SK-N-SH (cell line): ENCODE measurements at regions not wholly inside any gene's neighbourhood (a gene's known extent, or its start where the extent isn't known, plus 50 kb on each side); places are given as distances from the start of the nearest gene placed in this dataset.
A peak's percentile ranks its signal among the peaks of the same experiment; 100 is the strongest.

Experiments
- CTCF ChIA-PET: fragments of 300-600, 350-600 bp; formaldehyde crosslinking; extraction: SDS; loops from one replicate; lab custom pipeline; 2021; lab: Yijun Ruan, JAX
- POLR2A ChIA-PET: fragments of 350-600 bp; sonication (Branson Sonifier 250); formaldehyde crosslinking; extraction: SDS; loops from one replicate; lab custom pipeline; 2020; ENCODE audit warnings: antibody characterized with exemption, inconsistent platforms; lab: Yijun Ruan, JAX
- DNase-seq: peaks from one replicate; pipeline ENCODE4 v3.0.0; 2012
- H2AFZ ChIP-seq: fragments of 200-600 bp; sonication (generic); 2 replicates; pipeline ENCODE4 v1.8.1; 2016; ENCODE audit warnings: antibody characterized with exemption, mild to moderate bottlenecking, low read depth
- H3F3A ChIP-seq: fragments of 200-600 bp; sonication (generic); replicated peaks from 2 replicates; pipeline ENCODE3; 2016; ENCODE audit warnings: antibody characterized with exemption, mild to moderate bottlenecking; ENCODE audit not compliant: insufficient read depth
- H3K27ac ChIP-seq, 2 experiments: fragments of 200-500 bp in 1 of 2; fragments of 200-600 bp in 1 of 2; sonication (Bioruptor generic) in 1 of 2; sonication (generic), shearing (Covaris generic) in 1 of 2; 2 replicates each; pipeline versions ENCODE4 v1.5.1 to v1.6.1; 2014 to 2016; ENCODE audit warnings: low read depth in 2 of 2, inconsistent platforms in 1 of 2, low read length in 1 of 2, mild to moderate bottlenecking in 1 of 2, mixed read lengths in 1 of 2
- H3K27me3 ChIP-seq: fragments of 200-600 bp; sonication (generic), shearing (Covaris generic); 2 replicates; pipeline ENCODE4 v1.6.1; 2016; ENCODE audit warnings: mixed run types; ENCODE audit not compliant: insufficient read depth
- H3K36me3 ChIP-seq, 2 experiments: fragments of 200-500 bp in 1 of 2; fragments of 200-600 bp in 1 of 2; sonication (Bioruptor generic) in 1 of 2; sonication (generic) in 1 of 2; replicated peaks in 1 of 2; 2 replicates each; pipeline versions ENCODE3 to v1.5.1; 2014 to 2016; ENCODE audit warnings: low read length in 1 of 2, mild to moderate bottlenecking in 1 of 2; ENCODE audit not compliant: insufficient read depth in 2 of 2, control insufficient read depth in 1 of 2
- H3K4me1 ChIP-seq, 2 experiments: fragments of 200-500 bp in 1 of 2; fragments of 200-600 bp in 1 of 2; sonication (Bioruptor generic) in 1 of 2; sonication (generic), shearing (Covaris generic) in 1 of 2; 2 replicates each; pipeline versions ENCODE4 v1.5.1 to v1.6.1; 2014 to 2016; ENCODE audit warnings: low read depth in 1 of 2, low read length in 1 of 2, mixed run types in 1 of 2; ENCODE audit not compliant: insufficient read depth in 2 of 2, control insufficient read depth in 1 of 2
- H3K4me2 ChIP-seq: fragments of 200-600 bp; sonication (generic), shearing (Covaris generic); 2 replicates; pipeline ENCODE4 v1.6.1; 2017; ENCODE audit warnings: mixed run types
- H3K4me3 ChIP-seq, 2 experiments: fragments of 200-500 bp in 1 of 2; fragments of 200-600 bp in 1 of 2; sonication (Bioruptor generic) in 1 of 2; sonication (generic), shearing (Covaris generic) in 1 of 2; 2 replicates each; pipeline versions ENCODE4 v1.5.1 to v1.8.1; 2014 to 2016; ENCODE audit warnings: low read depth in 2 of 2, inconsistent platforms in 1 of 2, low read length in 1 of 2, mild to moderate bottlenecking in 1 of 2, mixed read lengths in 1 of 2, moderate library complexity in 1 of 2
- H3K79me2 ChIP-seq: fragments of 200-600 bp; sonication (generic); 2 replicates; pipeline ENCODE4 v1.8.1; 2017; ENCODE audit warnings: mild to moderate bottlenecking; ENCODE audit not compliant: insufficient read depth
- H3K9ac ChIP-seq: fragments of 200-600 bp; sonication (generic); 2 replicates; pipeline ENCODE4 v1.6.1; 2017; ENCODE audit warnings: mixed run types
- H3K9me2 ChIP-seq: fragments of 200-600 bp; sonication (generic); 2 replicates; pipeline ENCODE4 v1.6.1; 2017; ENCODE audit warnings: mixed run types
- H3K9me3 ChIP-seq: fragments of 200-600 bp; sonication (generic); 2 replicates; pipeline ENCODE4 v1.6.1; 2017; ENCODE audit warnings: mixed run types, mild to moderate bottlenecking, moderate library complexity
- H4K20me1 ChIP-seq: fragments of 200-600 bp; sonication (generic); 2 replicates; pipeline ENCODE4 v1.6.1; 2017; ENCODE audit warnings: mild to moderate bottlenecking, mixed run types; ENCODE audit not compliant: insufficient read depth
- CHD2 ChIP-seq: fragments of 150-350 bp; IDR thresholded peaks from 2 replicates; pipeline ENCODE4 v1.6.1; 2018; ENCODE audit warnings: low read length; ENCODE audit not compliant: partially characterized antibody
- ELF1 ChIP-seq: IDR thresholded peaks from 2 replicates; pipeline ENCODE4 v1.4.0; 2012
- EP300 ChIP-seq, 2 experiments: IDR thresholded peaks; 2 replicates each; pipeline versions ENCODE4 v1.4.0 to v1.6.1; 2012; ENCODE audit warnings: borderline replicate concordance in 1 of 2, low read depth in 1 of 2, low read length in 1 of 2
- EZH2phosphoT487 ChIP-seq: fragments of 200-600 bp; sonication (generic); IDR thresholded peaks from 2 replicates; pipeline ENCODE4 v1.6.1; 2017; ENCODE audit warnings: low read depth, mixed run types, mild to moderate bottlenecking, antibody characterized with exemption, moderate library complexity, borderline replicate concordance
- FOSL2 ChIP-seq: IDR thresholded peaks from 2 replicates; pipeline ENCODE4 v1.4.0; 2012; ENCODE audit warnings: low read depth, mild to moderate bottlenecking, moderate library complexity, borderline replicate concordance
- FOXJ3 ChIP-seq: sonication (generic); formaldehyde crosslinking; IDR thresholded peaks from 2 replicates; pipeline ENCODE4 v1.5.1; 2020; ENCODE audit warnings: mild to moderate bottlenecking, missing genetic modification reagents
- IRF3 ChIP-seq: fragments of 150-350 bp; IDR thresholded peaks from 2 replicates; pipeline ENCODE4 v1.6.1; 2016; ENCODE audit warnings: mild to moderate bottlenecking, low read depth, low read length
- JUND ChIP-seq: IDR thresholded peaks from 2 replicates; pipeline ENCODE4 v1.4.0; 2012
- MAX ChIP-seq: IDR thresholded peaks from 2 replicates; pipeline ENCODE4 v1.4.0; 2012; ENCODE audit warnings: low read depth
- MEF2A ChIP-seq: IDR thresholded peaks from 2 replicates; pipeline ENCODE4 v1.4.0; 2012; ENCODE audit warnings: low read depth, borderline replicate concordance
- MXI1 ChIP-seq: IDR thresholded peaks from 2 replicates; pipeline ENCODE4 v1.6.1; 2012; ENCODE audit warnings: mild to moderate bottlenecking, low read depth, low read length, improper control_type of control experiment
- NFIC ChIP-seq: IDR thresholded peaks from 2 replicates; pipeline ENCODE4 v1.4.0; 2012; ENCODE audit warnings: borderline replicate concordance
- NRF1 ChIP-seq: IDR thresholded peaks from 2 replicates; pipeline ENCODE4 v1.6.1; 2012; ENCODE audit warnings: low read depth, mild to moderate bottlenecking, low read length
- PBX3 ChIP-seq: IDR thresholded peaks from 2 replicates; pipeline ENCODE4; 2012
- POLR2AphosphoS5 ChIP-seq: IDR thresholded peaks from 2 replicates; pipeline ENCODE4 v1.6.1; 2012; ENCODE audit warnings: low read depth, low read length
- RAD21 ChIP-seq: IDR thresholded peaks from 2 replicates; pipeline ENCODE4 v1.6.1; 2012; ENCODE audit warnings: mild to moderate bottlenecking, low read length
- RCOR1 ChIP-seq: fragments of 150-350 bp; IDR thresholded peaks from 2 replicates; pipeline ENCODE4 v1.6.1; 2017; ENCODE audit warnings: antibody characterized with exemption, low read length
- RFX5 ChIP-seq: IDR thresholded peaks from 2 replicates; pipeline ENCODE4 v1.6.1; 2012; ENCODE audit warnings: mild to moderate bottlenecking, improper control_type of control experiment, low read length
- SMC3 ChIP-seq: IDR thresholded peaks from 2 replicates; pipeline ENCODE4 v1.6.1; 2012; ENCODE audit warnings: low read depth, low read length, improper control_type of control experiment
- TAF1 ChIP-seq: IDR thresholded peaks from 2 replicates; pipeline ENCODE4 v1.6.1; 2012; ENCODE audit warnings: low read depth, mild to moderate bottlenecking, low read length, moderate library complexity, borderline replicate concordance
- TEAD4 ChIP-seq: IDR thresholded peaks from 2 replicates; pipeline ENCODE4 v1.4.0; 2012; ENCODE audit warnings: mild to moderate bottlenecking, borderline replicate concordance; ENCODE audit not compliant: insufficient read depth
- USF2 ChIP-seq: fragments of 150-350 bp; IDR thresholded peaks from 2 replicates; pipeline ENCODE4 v1.6.1; 2017; ENCODE audit warnings: antibody characterized with exemption, low read length, low read depth, borderline replicate concordance
- YY1 ChIP-seq: IDR thresholded peaks from 2 replicates; pipeline ENCODE4 v1.4.0; 2012; ENCODE audit warnings: low read depth, mild to moderate bottlenecking
- WGBS: methylation state at CpG from one replicate; pipeline ENCODE4 v1.1.6; 2017; ENCODE audit warnings: low lambda C conversion rate; 5-methylcytosine and 5-hydroxymethylcytosine counted together

GRCh38 chr1:55585402-55585792 is 370.2 kb upstream of the USP24 start:
- no peaks in the 10 kb centered on the region for H3K36me3 ChIP-seq
- ChIA-PET CTCF (interaction anchor here (0.5 to 1.9 kb wide), 11 partner anchors 7 to 999 kb away, joined by 3 to 12 read pairs (median 4); partner anchors contain the start of gene PLPP3), POLR2A (interaction anchor here (0.6 to 1.3 kb wide), 3 partner anchors 55 to 839 kb away, joined by 4 to 5 read pairs (median 4); no protein-coding TSS in a partner anchor)
- H3K9me2 ChIP-seq = no peaks in the 10 kb centered on the region
- H3F3A ChIP-seq = peaks cover 18% of the 10 kb centered on the region
- H3K9ac ChIP-seq = no peak overlapping the region
- H3K4me2 ChIP-seq = peak overlapping the region; percentile 62
- peak overlapping the region; percentile 40; the same call in 1 of the 2 replicates for H2AFZ ChIP-seq
- H3K27ac ChIP-seq = peak overlapping the region; percentile 34 to 98; a peak in 3 of 4 replicates
- H3K27me3 ChIP-seq = no peaks in the 10 kb centered on the region
- no peaks in the 10 kb centered on the region for H3K9me3 ChIP-seq
- H4K20me1 ChIP-seq = no peaks in the 10 kb centered on the region
- TF ChIP-seq MXI1 = no peak
- WGBS = 84% methylated on average over 3 of the region's 3 CpGs
- no peaks in the 10 kb centered on the region for H3K79me2 ChIP-seq
- DNase-seq = no peak
- peaks cover 20% of the 10 kb centered on the region in 2 experiments for H3K4me1 ChIP-seq
- H3K4me3 ChIP-seq = no peak overlapping the region

- peak overlapping the region; percentile 34 to 98; a peak in 3 of 4 replicates for H3K27ac ChIP-seq
- DNase-seq = peak; percentile 42
- TF ChIP-seq RCOR1 (0 out of 2 replicates have a peak, but pooled peaks have one; percentile 6), CHD2 (peak; percentile 67), RAD21 (peak; percentile 79), IRF3 (no peak), YY1 (no peak), MEF2A (no peak), TEAD4 (no peak), NRF1 (no peak), RFX5 (no peak), POLR2AphosphoS5 (0 out of 2 replicates have a peak, but pooled peaks have one; percentile 17), JUND (no peak), USF2 (no peak), MXI1 (no peak), MAX (no peak), SMC3 (peak; percentile 45), TAF1 (no peak), EZH2phosphoT487 (no peak), FOSL2 (no peak), NFIC (peak; percentile 76), PBX3 (peak; percentile 21; the same call in 1 of the 2 replicates), ELF1 (no peak), FOXJ3 (CRISPR knock-in tag) (no peak), EP300 (IDR thresholded peaks at IDR 0.05; ENCODE audit: borderline replicate concordance in 1 of 2, low read depth in 1 of 2, low read length in 1 of 2) (peak in 1 of 2 experiments; percentile 21; a peak in 2 of 4 replicates)
Observed at GRCh38 chr1:55584526-55585401, 369.6 kb upstream of the USP24 start.

More at GRCh38 chr1:55584526-55585401, 369.6 kb upstream of the USP24 start:
- Histone ChIP-seq H4K20me1 (no peaks in the 10 kb centered on the region), H2AFZ (peak overlapping the region; percentile 40; the same call in 1 of the 2 replicates), H3K4me2 (peak overlapping the region; percentile 62), H3K79me2 (no peaks in the 10 kb centered on the region), H3K9me2 (no peaks in the 10 kb centered on the region), H3K9ac (no peak overlapping the region), H3F3A (peaks cover 18% of the 10 kb centered on the region), H3K4me3 (no peak overlapping the region), H3K36me3 (no peaks in the 10 kb centered on the region), H3K4me1 (peaks cover 20 to 23% of the 10 kb centered on the region in 2 experiments), H3K9me3 (no peaks in the 10 kb centered on the region), H3K27me3 (no peaks in the 10 kb centered on the region)
- ChIA-PET CTCF (interaction anchor here (0.5 to 1.9 kb wide), 16 partner anchors 8 to 1000 kb away, joined by 3 to 12 read pairs (median 4); partner anchors contain the start of gene PLPP3), POLR2A (interaction anchor here (0.6 to 1.3 kb wide), 4 partner anchors 56 to 839 kb away, joined by 3 to 5 read pairs (median 4); no protein-coding TSS in a partner anchor)
- WGBS = 57% methylated on average over 2 of the region's 2 CpGs
